MCF 10A (cell line): ENCODE measurements at regions not wholly inside any gene's neighbourhood (a gene's known extent, or its start where the extent isn't known, plus 50 kb on each side); places are given as distances from the start of the nearest gene placed in this dataset.

ENCODE experiments used
- BruUV-seq: library from RNA; stranded (reverse); fragments of 400-500 nt; replicated peaks from 2 replicates; lab custom pipeline; 2021; lab: Mats Ljungman, UMichigan
- CTCF ChIA-PET: fragments of 300-600 bp; sonication (Branson Sonifier 250); formaldehyde crosslinking; extraction: SDS; loops from one replicate; lab custom pipeline; 2021; ENCODE audit warnings: antibody characterized with exemption, inconsistent platforms; lab: Yijun Ruan, JAX
- POLR2A ChIA-PET: fragments of 300-600, 350-650 bp; sonication (Branson Sonifier 250); formaldehyde crosslinking; extraction: SDS; loops from one replicate; lab custom pipeline; 2020; ENCODE audit warnings: antibody characterized with exemption, inconsistent platforms; lab: Yijun Ruan, JAX
- DNase-seq: peaks from one replicate; pipeline ENCODE4 v3.0.0-alpha.2; 2018; ENCODE audit not compliant: unreplicated experiment
- H3K27ac Mint-ChIP-seq: one replicate; pipeline ENCODE4 v1.8.0; 2022; ENCODE audit warnings: mild to moderate bottlenecking, low read depth, mixed read lengths; ENCODE audit not compliant: unreplicated experiment
- H3K27me3 Mint-ChIP-seq: one replicate; pipeline ENCODE4 v1.8.0; 2022; ENCODE audit warnings: mixed read lengths; ENCODE audit not compliant: insufficient read depth, unreplicated experiment
- H3K36me3 Mint-ChIP-seq: one replicate; pipeline ENCODE4 v1.8.0; 2022; ENCODE audit warnings: mild to moderate bottlenecking, moderate library complexity, mixed read lengths; ENCODE audit not compliant: insufficient read depth, unreplicated experiment
- H3K4me1 Mint-ChIP-seq: one replicate; pipeline ENCODE4 v1.8.0; 2022; ENCODE audit warnings: mixed read lengths; ENCODE audit not compliant: insufficient read depth, unreplicated experiment
- H3K4me3 Mint-ChIP-seq: one replicate; pipeline ENCODE4 v1.8.0; 2022; ENCODE audit warnings: mild to moderate bottlenecking, moderate library complexity, mixed read lengths; ENCODE audit not compliant: unreplicated experiment
- H3K9me3 Mint-ChIP-seq: one replicate; pipeline ENCODE4 v1.8.0; 2022; ENCODE audit warnings: mixed read lengths; ENCODE audit not compliant: unreplicated experiment
- intact Hi-C: fragments of 100-400 bp; cut with micrococcal nuclease; formaldehyde crosslinking; loops from 2 replicates; pipeline ENCODE4 v1.14.1; 2022
- TF ChIP-seq, protein P1 (sequence below): fragments of 200-600 bp; IDR thresholded peaks from one replicate; pipeline ENCODE4 v1.8.0; 2022; ENCODE audit warnings: antibody characterized with exemption, mild to moderate bottlenecking; ENCODE audit not compliant: unreplicated experiment

DNA sequence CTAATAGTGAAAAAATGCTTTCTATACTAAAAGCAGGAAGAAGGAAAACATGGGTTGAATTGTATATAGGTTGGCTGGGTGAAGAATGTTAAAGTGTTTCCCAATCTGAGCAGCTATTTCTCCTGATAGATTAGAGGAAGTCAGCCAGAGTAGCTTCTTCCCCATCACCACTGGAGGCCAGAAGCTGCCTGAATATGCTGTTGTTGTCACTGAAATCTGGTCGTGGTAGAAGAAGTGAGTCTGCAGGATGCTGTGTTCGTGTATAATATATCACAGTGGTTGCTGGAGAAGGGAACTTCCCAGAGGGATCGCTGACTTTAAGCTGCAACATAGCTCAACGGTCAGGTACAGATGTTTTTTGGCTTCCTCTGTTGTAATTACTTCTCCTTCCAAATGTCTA, 247.5 kb upstream of the LRATD1 start:
- DNase-seq = no peak
- Mint-ChIP-seq H3K9me3 (peaks cover 1% of the 10 kb centered on the region), H3K27ac (no peak overlapping the region), H3K36me3 (no peaks in the 10 kb centered on the region), H3K27me3 (no peaks in the 10 kb centered on the region), H3K4me3 (no peak overlapping the region), H3K4me1 (no peaks in the 10 kb centered on the region)
- intact Hi-C loops = no loop called here
- no TSS peak for BruUV-seq
- POLR2A ChIA-PET = interaction anchor here (0.6 kb wide), 2 partner anchors 42 to 59 kb away, joined by 3 read pairs; no protein-coding TSS in a partner anchor
- CTCF ChIA-PET = interaction anchor here (0.5 to 0.7 kb wide), 3 partner anchors 48 to 914 kb away, joined by 3 read pairs; no protein-coding TSS in a partner anchor
- TF ChIP-seq, protein P1, sequence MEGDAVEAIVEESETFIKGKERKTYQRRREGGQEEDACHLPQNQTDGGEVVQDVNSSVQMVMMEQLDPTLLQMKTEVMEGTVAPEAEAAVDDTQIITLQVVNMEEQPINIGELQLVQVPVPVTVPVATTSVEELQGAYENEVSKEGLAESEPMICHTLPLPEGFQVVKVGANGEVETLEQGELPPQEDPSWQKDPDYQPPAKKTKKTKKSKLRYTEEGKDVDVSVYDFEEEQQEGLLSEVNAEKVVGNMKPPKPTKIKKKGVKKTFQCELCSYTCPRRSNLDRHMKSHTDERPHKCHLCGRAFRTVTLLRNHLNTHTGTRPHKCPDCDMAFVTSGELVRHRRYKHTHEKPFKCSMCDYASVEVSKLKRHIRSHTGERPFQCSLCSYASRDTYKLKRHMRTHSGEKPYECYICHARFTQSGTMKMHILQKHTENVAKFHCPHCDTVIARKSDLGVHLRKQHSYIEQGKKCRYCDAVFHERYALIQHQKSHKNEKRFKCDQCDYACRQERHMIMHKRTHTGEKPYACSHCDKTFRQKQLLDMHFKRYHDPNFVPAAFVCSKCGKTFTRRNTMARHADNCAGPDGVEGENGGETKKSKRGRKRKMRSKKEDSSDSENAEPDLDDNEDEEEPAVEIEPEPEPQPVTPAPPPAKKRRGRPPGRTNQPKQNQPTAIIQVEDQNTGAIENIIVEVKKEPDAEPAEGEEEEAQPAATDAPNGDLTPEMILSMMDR = no peak

DNA sequence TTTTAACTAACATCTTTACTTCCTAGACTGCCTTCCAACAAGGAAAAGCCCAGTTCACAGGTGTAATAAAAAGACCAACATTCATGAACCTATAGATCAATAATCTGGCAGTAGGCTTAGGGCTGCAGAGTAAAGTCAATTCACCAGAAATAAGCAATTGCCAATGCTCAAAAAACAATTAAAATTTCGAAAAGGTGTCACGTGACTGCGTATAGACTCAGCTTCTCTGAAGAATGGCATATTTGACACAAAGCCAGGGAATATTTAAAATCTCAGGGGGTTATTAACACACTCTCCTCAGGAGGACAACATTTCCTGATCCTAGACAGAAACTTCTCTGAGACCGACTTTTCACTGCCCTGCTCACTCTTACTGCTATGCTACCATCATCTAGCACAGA, 245.2 kb upstream of the LRATD1 start:
- H3K27me3 Mint-ChIP-seq = no peaks in the 10 kb centered on the region
- H3K36me3 Mint-ChIP-seq = no peaks in the 10 kb centered on the region
- no TSS peak for BruUV-seq
- H3K9me3 Mint-ChIP-seq = no peaks in the 10 kb centered on the region
- intact Hi-C loops = no loop called here
- POLR2A ChIA-PET = no interaction called here
- no peaks in the 10 kb centered on the region for H3K4me1 Mint-ChIP-seq
- TF ChIP-seq, protein P1 = no peak
- H3K27ac Mint-ChIP-seq = no peak overlapping the region
- DNase-seq = no peak
- H3K4me3 Mint-ChIP-seq = no peak overlapping the region
- CTCF ChIA-PET = interaction anchor here (0.6 to 0.8 kb wide), 2 partner anchors 12 to 197 kb away, joined by 3 to 4 read pairs; no protein-coding TSS in a partner anchor

DNA sequence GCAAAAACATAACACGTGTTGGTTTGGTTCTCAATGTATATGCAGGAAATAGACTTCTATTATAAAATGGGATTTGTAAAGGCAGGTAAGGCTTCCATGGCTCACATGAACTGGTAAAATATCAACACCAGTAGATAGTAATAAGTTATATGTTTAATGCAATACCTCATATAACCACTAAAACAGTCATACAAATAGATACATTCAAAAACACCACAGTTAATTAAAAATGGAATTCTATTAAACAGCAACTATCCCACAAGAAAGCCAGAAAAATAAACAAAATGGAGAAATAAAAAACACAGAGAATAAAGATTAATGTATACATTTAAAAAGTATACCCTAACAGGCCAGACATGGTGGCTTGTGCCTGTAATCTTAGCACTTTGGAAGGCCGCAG, 243.8 kb upstream of the LRATD1 start:
- CTCF ChIA-PET = interaction anchor here (0.7 to 1.2 kb wide), 2 partner anchors 12 to 36 kb away, joined by 3 to 4 read pairs; no protein-coding TSS in a partner anchor
- intact Hi-C loops = no loop called here

DNA sequence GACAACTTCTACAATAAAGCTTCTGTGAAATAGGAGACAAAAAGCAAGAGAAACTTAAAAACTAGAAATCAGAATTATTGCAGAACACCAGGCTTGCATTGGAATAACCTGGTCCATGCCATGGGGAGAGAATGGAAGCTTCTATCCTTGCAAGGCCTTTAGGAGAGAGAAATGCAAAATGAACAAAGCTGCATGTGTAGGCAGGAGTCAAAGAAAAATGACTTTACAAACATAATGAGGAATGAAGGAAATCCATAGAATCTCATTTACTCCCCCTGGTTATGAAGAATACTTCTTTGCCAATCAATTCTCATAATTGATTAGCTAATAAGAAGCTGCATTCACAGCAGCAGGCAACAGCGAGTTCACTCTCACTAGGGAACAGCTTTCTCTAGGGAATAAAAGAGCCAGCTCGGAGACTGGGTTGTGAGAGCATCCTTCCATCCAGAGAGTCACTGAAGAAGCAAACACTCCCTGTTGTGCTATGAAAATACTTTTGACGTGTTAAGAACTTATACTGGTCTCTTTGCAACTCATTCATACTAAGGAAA, 235.9 kb upstream of the LRATD1 start:
- TF ChIP-seq, protein P1 = no peak
- no peak for DNase-seq
- H3K9me3 Mint-ChIP-seq = no peaks in the 10 kb centered on the region
- H3K36me3 Mint-ChIP-seq = no peaks in the 10 kb centered on the region
- POLR2A ChIA-PET = no interaction called here
- intact Hi-C loops = no loop called here
- H3K27ac Mint-ChIP-seq = no peak overlapping the region
- no peaks in the 10 kb centered on the region for H3K4me1 Mint-ChIP-seq
- CTCF ChIA-PET = interaction anchor here (0.7 kb wide), 1 partner anchor 1226 kb away, joined by 4 read pairs; no protein-coding TSS in a partner anchor
- no peak overlapping the region for H3K4me3 Mint-ChIP-seq
- BruUV-seq = no TSS peak
- no peaks in the 10 kb centered on the region for H3K27me3 Mint-ChIP-seq

More for the DNA sequence above, 243.8 kb upstream of the LRATD1 start:
- Mint-ChIP-seq H3K4me1 (no peaks in the 10 kb centered on the region), H3K36me3 (no peaks in the 10 kb centered on the region), H3K27me3 (no peaks in the 10 kb centered on the region), H3K27ac (no peak overlapping the region), H3K9me3 (no peaks in the 10 kb centered on the region), H3K4me3 (no peak overlapping the region)
- no TSS peak for BruUV-seq
- no peak for DNase-seq
- POLR2A ChIA-PET = no interaction called here
- TF ChIP-seq, protein P1 = no peak
